SKM-1 treated with dmso at 0.1 percent for 144 hours (cell line): ENCODE measurements at regions not wholly inside any gene's neighbourhood (a gene's known extent, or its start where the extent isn't known, plus 50 kb on each side); places are given as distances from the start of the nearest gene placed in this dataset.
A peak's percentile ranks its signal among the peaks of the same experiment; 100 is the strongest.
"Not testable (repeated sequence)": the region's sequence is repeated elsewhere in the genome, so short reads cannot be mapped to it uniquely, and the experiment has no call there.

Source experiments
- DNase-seq: peaks from one replicate; lab custom pipeline; 2025; ENCODE audit not compliant: unreplicated experiment; lab: John Stamatoyannopoulos, UW

DNA sequence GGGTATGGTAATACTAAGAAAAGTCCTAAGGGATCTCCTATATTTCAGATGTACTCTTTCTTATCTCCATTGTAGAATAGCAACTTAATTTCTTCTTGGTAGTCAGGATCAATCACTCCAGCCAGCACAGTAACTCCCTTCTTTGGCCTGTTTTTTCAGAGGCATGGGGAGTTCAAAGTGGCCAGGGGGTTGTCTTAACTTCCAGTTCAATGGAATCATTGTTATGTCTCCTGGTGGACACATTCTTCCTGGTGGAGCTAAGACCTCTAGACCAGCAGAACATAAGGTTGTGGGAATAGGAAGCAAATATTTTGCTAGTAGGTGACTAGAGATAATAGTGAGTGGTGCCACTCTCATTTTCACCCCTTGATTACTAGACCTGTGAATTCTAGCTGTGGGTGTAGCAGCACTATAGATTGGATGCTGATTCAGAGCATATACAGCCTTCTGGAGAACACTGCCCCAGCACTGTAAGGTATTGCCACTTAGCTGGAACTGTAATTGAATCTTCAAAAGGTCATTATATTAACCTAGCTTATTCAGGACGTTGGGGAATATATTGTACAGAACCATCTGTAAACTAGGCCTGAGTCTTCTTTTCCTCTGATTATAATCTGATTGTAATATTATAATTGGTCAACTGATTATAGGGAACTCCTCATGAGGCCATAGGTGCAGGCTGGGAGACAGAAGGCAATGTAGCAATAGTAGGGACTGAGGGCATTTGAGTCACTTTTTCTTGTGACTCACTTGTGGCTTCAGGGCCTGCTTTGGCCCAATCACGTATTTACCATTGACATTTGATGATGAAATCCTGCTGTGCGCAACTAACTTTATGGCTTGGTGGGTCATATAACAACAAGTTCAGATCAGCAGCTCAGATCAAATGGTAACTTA lies 60.2 kb upstream of the ATP2B1 start:
- peak; percentile 36 for DNase-seq

DNA sequence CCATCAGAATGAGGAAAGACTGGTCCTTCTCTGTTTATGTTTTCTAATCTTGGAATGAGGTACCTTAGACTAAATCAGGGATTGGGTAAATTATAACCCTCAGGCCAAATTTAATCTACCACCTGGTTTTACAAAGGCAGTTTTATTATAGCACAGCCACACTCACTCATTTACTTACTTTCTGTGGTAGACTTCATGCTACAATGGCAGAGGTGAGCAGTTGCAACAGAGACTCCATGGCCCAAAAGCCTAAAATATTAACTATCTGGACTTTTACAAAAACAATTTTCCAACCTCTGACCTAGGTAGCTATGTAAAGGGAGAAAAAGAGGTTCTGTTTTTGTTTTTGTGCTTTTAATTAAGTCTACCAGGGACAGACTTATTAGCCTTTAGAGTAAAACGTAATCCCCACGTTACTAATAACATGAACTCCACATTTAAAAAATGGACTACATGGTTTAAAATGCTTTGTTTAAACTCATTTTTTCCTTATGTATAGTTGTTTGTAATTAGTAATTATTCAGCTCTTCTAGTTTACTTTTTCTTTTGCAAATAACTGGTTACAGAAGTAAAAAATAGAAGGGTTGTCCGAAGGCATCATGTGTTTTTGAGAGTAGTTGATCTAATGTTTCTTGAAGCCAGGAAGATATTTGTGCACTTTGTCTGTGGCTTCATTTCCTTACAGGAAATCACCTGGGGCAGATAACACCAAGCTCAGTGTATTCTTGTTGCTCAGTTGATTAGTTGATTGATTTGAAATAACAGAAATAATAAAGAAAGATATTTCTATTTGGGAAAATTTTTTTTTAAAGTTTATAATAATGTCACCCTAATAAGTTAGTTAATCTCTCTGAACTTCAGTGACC lies 57.6 kb upstream of the ATP2B1 start:
- no peak for DNase-seq

DNA sequence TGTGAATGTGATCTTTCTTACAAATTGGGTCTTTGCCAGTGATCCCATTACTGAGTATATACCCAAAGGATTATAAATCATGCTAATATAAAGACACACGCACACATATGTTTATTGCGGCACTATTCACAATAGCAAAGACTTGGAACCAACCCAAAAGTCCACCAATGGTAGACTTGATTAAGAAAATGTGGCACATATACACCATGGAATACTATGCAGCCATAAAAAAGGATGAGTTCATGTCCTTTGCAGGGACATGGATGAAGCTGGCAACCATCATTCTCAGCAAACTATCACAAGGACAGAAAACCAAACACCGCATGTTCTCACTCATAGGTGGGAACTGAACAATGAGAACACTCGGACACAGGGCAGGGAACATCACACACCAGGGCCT lies 55.5 kb upstream of the ATP2B1 start:
- not testable (repeated sequence) for DNase-seq

DNA sequence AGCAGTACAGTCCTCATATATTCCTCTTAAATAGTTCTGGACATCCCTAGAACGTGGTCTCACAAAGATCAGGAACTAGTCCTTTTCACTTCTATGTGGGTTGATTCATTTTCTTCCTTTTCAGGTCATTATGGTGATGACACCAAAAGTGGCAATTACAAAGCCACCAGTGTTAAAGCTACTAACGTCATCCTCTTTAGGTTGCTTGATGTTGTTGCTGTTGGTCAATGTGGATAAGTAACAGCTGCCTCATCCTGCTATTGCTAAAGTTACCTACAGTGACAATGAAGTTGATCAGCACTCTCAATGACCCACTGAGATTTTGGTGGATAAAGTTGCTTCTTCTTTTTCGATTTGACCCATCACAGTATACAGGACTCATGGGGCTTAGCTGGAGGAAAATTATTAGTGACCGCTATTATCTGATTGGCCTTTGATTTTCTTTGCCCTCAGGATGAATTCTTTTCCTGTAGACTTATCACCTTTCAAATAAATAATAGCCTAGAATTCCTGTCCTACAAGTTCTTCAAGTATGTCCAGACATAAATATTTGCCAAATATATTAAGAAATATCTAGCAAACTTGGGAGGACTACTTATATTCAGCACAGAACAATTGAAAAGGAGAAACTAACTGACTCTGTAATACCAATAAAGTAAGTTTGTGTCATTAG lies 54.0 kb upstream of the ATP2B1 start:
- no peak for DNase-seq

DNA sequence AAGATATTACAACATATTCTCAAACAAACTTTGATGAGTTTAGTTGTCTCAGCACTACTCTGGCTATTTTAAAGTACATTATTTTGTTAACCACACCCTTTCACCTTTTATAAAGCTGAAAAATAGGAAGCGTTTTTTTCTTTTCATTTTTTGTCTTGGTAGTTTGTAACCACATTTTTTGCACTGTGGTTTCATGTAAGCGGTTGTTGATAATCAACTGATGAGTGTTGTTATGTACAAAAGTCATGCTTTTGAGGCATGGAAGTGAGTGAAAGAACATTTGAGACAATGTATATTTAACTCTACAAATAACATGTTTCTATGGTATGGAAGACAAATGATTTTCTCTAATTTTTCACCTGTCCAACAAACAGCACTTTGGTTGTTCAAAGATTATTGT lies 52.1 kb upstream of the ATP2B1 start:
- no peak for DNase-seq
